ENCODE measurements at regions not wholly inside any gene's neighbourhood (a gene's known extent, or its start where the extent isn't known, plus 50 kb on each side); places are given as distances from the start of the nearest gene placed in this dataset.
"Not testable (repeated sequence)": the region's sequence is repeated elsewhere in the genome, so short reads cannot be mapped to it uniquely, and the experiment has no call there.

DNA sequence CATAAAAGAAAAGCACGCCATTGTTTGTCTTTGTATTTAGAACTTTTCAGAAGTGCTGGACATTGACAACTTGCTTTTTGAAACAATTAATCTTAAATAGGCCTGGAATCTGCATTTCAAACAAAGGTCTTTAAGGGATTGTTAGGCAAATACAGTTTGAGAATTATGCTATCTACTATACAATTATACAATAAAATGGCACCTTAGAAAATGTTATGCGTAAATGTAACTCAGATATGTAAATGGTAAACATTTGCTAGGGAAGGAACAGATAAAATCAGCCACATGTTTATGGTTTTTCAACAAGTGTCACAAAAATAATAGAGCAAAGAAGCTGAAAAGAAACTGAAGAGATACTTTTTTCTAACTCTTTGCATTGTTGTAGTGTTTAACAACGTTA is 152.7 kb upstream of the PRSS12 start:
- DNase-seq, result not testable (repeated sequence)

DNA sequence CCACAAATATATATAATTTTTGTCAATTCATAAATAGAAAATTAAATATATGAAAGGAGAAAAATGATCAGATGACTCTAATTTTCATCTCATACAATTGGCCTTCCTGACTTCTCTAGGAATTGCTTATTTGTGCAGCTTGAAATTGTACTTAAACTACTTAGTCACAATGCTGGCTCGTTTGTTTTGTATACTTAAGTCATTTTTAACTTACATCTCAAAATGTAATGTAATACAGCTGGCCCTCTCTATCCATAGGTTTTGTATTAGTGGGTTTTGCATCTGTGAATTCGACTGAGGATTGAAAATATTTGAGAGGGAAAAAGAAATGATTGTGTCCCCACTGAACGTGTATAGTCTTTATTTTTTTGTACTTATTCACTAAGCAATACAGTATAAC is 160.1 kb upstream of the PRSS12 start:
- not testable (repeated sequence) for DNase-seq

DNA sequence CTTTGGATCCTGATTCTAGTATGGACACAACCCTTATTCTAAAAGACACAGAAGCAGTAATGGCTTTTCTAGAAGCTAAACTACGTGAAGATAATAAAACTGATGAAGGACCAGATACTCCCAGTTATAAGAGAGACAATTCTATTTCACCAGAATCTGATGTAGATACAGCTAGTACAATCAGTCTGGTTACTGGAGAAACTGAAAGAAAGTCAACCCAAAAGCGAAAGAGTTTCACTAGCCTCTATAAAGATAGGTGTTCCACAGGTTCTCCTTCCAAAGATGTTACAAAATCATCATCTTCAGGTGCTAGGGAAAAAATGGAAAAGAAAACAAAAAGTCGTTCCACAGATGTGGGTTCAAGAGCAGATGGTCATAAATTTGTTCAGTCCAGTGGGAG is 161.5 kb upstream of the PRSS12 start:
- not testable (repeated sequence) for DNase-seq

DNA sequence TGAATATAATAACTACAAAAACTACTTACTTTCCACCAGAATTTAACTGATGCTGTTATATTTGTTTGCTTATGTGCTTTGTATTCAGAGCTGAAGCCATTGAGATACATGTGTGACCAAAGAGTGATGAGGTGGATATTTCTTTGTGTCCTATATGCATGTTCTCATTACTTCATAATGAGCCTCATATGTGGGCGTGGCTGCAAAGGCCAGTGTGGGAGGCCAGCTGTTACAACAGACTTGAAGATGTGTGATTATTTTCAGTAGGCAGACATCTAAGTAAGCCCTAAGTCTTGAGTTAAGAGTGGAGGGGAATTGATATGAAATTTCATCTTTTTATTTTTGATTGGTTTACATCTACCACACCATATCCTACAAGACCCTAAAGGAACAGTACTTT is 163.3 kb upstream of the PRSS12 start:
- DNase-seq, result peak; percentile 7

- DNase-seq, result not testable (repeated sequence)
Measured at GRCh38 chr4:118530107-118530506, 155.1 kb upstream of the METTL14 start.

- DNase-seq, result not testable (repeated sequence)
Measured at GRCh38 chr4:118531947-118532346, 153.2 kb upstream of the METTL14 start.

GRCh38 chr4:118535788-118536187 is 149.4 kb upstream of the METTL14 start:
- DNase-seq, result not testable (repeated sequence)

DNA sequence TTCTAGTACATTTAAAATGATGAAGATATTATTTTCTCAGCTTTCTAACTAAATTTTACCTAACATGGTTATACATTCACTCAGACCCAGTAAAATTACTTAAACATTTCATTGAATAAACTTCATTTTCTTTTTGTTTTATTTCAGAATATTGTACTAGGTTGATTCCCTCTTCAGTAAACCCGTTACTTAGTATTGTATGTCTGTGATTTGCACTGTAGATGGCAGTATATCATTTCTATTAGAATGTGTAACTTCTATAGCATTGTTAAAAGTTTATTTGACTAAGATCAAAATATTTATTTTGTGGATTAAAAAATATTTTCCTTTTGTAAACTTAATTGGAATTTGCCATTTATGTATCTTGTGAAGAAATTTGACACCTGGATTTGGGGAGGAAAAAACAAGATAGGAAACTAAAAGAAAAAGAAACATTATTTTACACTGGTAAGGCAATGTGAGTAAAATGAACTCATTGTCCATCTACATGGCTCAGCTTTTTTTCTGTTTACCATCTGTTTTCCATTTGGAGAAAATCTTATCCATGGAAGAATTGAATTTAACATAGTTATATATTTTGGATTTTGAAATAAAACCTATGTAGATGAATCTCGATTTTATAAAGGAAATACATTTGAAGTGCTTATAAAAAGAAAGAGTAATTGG is 145.6 kb upstream of the METTL14 start:
- peak; percentile 13 for DNase-seq

- DNase-seq, result not testable (repeated sequence)
Measured at GRCh38 chr4:118556576-118556975, 128.6 kb upstream of the METTL14 start.

GRCh38 chr4:118557298-118557851 is 127.8 kb upstream of the METTL14 start:
- peak; percentile 60 for DNase-seq

DNA sequence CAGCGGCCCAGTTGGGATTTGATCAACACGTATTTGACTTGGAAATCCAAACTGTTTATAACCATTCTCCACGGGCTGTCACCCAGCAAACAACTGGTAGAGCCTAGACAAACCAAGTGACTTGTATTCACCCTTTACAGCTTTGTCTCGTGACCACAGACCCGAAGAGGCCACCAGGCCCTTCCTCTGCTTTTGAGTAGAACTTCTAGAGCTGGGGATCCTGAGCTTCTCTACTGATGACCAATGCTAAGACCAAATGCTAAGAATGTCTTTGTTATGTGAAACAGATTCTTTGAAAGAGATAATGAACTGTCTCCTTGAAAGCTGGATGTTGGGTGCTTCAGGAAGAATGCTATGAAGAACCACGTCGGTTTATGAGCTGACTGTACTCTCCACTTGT is 127.0 kb upstream of the METTL14 start:
- DNase-seq, result not testable (repeated sequence)

DNA sequence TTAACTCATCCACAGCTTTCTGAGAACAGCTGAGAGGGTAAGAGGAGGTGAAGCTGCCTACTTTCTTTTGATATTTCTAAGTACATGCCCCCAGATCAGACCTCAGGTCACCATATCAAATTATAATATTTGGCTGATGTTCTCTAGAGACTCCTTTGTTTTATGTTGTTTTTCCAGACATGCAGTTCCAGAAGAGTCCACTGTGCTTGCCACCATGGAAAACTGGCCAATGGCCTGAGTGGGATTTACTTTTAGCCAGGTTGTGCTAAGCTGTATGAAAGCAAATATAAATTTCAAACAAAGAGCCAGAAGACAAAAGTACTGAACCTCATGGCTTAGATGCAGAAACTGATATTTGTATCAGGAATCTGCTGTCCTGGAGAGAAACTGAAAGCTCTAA is 123.6 kb upstream of the METTL14 start:
- not testable (repeated sequence) for DNase-seq

DNA sequence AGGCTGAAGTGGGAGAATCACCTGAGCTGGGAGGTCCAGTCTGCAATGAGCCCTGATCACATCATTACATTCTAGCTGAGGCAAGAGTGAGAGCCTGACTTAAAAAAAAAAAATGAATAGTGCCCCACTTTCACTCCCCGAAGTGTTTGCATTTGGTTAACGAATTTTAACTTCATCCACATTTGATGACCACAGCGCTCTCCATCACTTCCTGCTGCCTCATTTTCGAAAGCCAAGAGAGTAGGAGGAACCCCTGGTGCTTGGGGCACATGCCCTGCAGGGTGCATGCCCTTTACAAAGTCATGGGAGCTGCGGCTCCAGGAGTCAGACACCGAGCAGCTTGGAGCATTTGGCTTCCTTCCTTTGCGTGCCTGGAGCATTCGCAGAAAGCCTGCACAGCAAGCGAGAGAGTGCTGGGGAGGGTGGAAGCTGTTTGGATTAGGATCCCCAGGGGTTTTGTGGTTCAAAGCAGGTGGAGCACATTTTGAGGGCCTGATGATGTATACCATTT is 119.1 kb upstream of the METTL14 start:
- peak; percentile 2 for DNase-seq

DNA sequence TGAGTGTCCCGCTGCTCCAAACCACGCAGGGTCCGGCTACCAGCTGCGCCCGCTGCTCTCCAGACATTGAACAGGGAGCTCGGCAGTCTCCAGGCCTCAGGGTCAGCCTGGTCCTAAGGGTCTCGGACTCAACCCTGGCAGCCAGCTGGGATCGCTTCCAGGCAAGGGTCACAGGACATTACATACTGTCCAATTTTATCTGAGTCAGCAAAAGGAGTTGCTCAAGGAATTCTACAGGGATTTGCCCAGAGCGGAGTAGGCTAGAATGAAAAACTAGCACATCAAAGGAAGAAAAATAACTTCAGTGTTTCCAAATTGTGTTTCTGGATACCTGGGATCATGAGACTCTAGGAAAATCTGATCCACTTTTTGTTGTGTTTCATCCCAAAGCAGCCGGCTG is 112.2 kb upstream of the METTL14 start:
- not testable (repeated sequence) for DNase-seq

GRCh38 chr4:118574251-118574913 is 110.8 kb upstream of the METTL14 start:
- DNase-seq, result not testable (repeated sequence)

- not testable (repeated sequence) for DNase-seq
Measured at GRCh38 chr4:118575057-118575456, 110.1 kb upstream of the METTL14 start.

GRCh38 chr4:118575726-118576125 is 109.5 kb upstream of the METTL14 start:
- not testable (repeated sequence) for DNase-seq

DNA sequence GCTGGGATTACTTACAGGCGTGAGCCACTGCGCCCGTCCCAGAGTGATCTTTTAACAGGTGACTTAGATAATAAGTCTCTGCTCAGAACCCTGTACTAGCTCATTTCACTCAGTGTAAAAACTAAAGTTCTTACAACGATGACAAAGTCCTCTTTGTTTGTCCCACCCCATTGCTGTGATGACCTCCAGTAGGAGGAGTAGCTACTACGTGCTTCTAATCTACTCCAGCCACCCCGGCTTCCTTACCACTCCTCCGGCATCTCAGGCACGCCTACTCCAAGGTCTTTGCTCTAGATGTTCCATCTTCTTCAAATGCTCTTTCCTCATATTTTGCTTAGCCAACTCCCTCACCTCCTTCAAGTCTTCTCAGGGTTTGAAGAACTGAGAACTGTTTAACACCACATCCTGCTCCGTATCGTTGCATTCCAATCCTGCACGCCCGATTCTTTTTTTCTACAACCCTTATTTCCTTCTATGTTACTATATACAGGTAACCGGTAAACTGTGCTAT is 108.4 kb upstream of the METTL14 start:
- DNase-seq, result not testable (repeated sequence)

- no peak for DNase-seq
Measured at GRCh38 chr4:118585015-118585414, 100.2 kb upstream of the METTL14 start.

GRCh38 chr4:118586357-118586790 is 98.8 kb upstream of the METTL14 start:
- DNase-seq, result no peak

GRCh38 chr4:118587116-118587831 is 97.9 kb upstream of the METTL14 start:
- no peak for DNase-seq

- DNase-seq, result no peak
Measured at GRCh38 chr4:118587946-118588345, 97.2 kb upstream of the METTL14 start.

DNA sequence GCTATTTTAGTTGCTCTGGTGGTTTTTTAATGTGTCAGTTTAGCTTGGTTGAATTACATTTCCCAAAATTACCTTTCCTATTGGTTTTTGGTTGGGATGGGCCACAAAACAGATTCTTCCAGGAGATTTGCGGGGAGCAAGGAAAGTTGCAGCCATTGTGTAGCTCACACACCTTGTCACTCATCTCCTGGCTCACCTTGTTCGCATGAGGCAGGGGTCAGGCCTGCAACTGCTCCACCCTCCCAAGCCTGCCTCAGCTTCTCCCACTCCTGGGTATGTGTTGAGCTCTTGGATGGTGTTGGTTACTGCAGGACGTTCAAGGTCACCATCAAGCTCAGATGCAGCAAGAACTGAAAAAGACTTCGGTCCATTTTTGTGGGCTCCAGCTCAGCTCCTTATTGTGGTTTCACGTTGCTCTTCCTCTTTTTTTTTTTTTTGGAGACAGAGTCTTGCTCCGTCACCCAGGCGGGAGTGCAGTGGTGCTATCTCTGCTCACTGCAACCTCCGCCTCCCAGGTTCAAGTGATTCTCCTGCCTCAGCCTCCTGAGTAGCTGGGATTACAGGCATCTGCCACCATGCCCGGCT is 95.6 kb upstream of the METTL14 start:
- no peak for DNase-seq
